HS-27A (cell line): ENCODE measurements at regions not wholly inside any gene's neighbourhood (a gene's known extent, or its start where the extent isn't known, plus 50 kb on each side); places are given as distances from the start of the nearest gene placed in this dataset.

Source experiments
- DNase-seq: peaks from one replicate; pipeline ENCODE4 v3.0.0-alpha.2; 2012; ENCODE audit warnings: low read depth, missing footprints

DNA sequence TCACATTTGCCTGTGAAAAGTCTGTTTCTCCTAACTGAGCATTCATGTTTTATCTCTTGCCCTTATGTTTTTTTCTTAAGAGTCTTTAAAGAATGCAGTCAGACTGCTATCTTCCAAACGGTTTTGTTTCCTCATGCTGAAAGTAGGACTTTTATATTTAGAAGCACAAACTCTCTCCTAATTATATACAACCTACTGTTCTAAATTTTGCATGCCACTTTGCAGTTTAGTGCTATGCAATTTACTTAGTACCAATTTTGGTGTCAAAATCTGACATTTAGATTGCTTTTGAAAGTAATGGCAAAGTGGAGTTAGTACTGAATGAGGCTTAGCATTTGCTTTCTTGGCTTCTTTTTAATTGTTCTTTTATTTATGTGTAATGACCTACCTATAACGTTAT, 55.1 kb upstream of the PCDH20 start:
- DNase-seq, result no peak

DNA sequence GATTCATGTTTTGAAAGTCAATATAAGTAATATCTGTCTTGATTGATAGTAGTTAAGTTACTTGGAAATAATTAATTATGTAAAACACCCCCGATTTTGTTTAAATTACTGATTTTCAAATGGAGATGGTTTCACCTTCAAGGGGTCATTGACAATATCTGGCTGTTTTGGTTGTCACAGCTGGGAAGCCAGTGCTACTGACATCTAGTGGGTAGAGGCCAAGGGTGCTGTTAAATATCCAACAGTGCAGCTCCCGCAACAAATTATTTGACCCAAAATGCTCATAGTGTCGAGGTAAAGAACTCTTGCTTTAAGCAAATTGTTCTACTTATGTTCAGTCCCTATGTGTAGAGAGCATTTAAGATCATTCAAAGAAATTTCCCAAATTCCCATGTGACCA, 50.6 kb upstream of the PCDH20 start:
- DNase-seq, result no peak
